ENCODE measurements at regions not wholly inside any gene's neighbourhood (a gene's known extent, or its start where the extent isn't known, plus 50 kb on each side); places are given as distances from the start of the nearest gene placed in this dataset.

DNA sequence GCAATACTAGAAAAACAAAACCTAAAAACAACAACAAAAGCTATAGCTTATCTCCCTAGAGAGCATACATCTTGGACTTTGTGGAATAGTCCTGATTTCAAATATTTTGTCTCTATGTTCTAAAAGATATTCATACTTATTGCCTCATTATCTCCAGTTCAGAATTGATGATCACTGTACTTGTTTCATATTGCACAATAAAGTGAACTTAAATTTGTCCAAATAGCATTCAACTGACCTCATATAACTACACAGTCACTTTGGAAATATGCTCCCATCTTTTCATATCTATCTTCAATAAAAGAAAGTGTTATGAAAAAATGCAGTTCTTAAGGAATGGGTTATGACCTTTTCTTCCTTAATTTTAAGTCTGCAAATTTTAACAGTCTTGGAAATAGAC lies 228.6 kb upstream of the CMC1 start:
- Histone ChIP-seq H3K4me3 (ENCODE audit: low read depth, low read length, poor library complexity, severe bottlenecking) (no peak overlapping the region), H3K36me3 (ENCODE audit: insufficient read depth, low read length, poor library complexity, severe bottlenecking) (no peaks in the 10 kb centered on the region), H3K27ac (ENCODE audit: low read depth, low read length, poor library complexity, severe bottlenecking) (no peak overlapping the region), H3K9me3 (ENCODE audit: low read depth, low read length, poor library complexity, severe bottlenecking) (no peaks in the 10 kb centered on the region), H3K27me3 (replicated peaks; ENCODE audit: insufficient read depth, low read depth, low read length, poor library complexity) (no peaks in the 10 kb centered on the region), H3K4me1 (ENCODE audit: insufficient read depth, low read length, poor library complexity, severe bottlenecking) (no peaks in the 10 kb centered on the region)
- no TSS peak for BruUV-seq (replicated peaks)
- ChIA-PET CTCF (no interaction called here), POLR2A (ENCODE audit: low non-redundant PET) (no interaction called here)
- TF ChIP-seq, protein P1, sequence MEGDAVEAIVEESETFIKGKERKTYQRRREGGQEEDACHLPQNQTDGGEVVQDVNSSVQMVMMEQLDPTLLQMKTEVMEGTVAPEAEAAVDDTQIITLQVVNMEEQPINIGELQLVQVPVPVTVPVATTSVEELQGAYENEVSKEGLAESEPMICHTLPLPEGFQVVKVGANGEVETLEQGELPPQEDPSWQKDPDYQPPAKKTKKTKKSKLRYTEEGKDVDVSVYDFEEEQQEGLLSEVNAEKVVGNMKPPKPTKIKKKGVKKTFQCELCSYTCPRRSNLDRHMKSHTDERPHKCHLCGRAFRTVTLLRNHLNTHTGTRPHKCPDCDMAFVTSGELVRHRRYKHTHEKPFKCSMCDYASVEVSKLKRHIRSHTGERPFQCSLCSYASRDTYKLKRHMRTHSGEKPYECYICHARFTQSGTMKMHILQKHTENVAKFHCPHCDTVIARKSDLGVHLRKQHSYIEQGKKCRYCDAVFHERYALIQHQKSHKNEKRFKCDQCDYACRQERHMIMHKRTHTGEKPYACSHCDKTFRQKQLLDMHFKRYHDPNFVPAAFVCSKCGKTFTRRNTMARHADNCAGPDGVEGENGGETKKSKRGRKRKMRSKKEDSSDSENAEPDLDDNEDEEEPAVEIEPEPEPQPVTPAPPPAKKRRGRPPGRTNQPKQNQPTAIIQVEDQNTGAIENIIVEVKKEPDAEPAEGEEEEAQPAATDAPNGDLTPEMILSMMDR (conservative IDR thresholded peaks at IDR 0.05; ENCODE audit: low read depth, low read length), result no peak
- TF ChIP-seq EZH2 (IDR thresholded peaks at IDR 0.05; ENCODE audit: borderline replicate concordance, low read depth, low read length, poor library complexity, severe bottlenecking), result no peak
- intact Hi-C loops (cut with micrococcal nuclease; ENCODE audit: unreplicated experiment), result no loop called here
- DNase-seq (ENCODE audit: low spot score), result no peak

GRCh38 chr3:28013864-28014473 lies 227.4 kb upstream of the CMC1 start:
- no TSS peak for BruUV-seq (replicated peaks)
- CTCF ChIA-PET, result no interaction called here
- POLR2A ChIA-PET (ENCODE audit: low non-redundant PET), result no interaction called here

DNA sequence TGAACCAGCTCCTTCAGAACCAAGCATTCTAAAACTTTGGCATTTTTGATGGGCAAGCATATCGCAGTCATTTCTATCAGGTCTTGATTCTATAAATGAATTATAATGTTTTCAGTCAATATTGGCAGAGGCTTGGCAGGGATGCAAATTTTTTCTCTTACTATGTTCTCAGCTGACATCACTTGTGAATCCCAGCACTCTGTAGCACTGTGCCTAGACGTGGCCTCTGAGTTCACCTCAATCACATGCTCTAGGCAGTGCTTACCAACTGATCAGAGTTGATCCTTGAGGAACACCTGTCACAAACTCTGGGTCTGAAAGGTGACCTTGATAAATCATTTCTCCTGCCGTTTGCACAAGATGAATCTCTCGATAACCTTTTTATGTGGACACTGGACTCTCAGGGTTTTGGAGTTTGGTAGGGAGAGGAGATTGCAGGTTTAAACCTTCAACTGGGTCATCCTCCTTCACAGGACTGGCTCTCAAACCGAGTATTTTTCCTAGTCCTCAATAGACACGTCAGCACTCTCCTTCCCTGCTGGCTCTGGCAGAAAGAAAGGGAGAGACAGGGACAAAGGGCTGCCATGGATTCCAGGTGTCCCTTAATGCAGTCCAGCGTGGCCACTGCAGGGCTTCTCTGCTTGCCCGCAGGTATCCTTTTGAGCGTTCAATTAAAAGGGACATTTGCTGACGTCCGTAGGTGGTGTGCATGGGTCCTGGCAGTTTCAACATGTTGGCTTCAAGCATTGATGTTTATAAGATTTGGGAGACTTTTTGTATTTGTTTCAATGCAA lies 222.3 kb upstream of the CMC1 start:
- intact Hi-C loops (cut with micrococcal nuclease; ENCODE audit: unreplicated experiment), result no loop called here
- CTCF ChIA-PET, result no interaction called here
- no peaks in the 10 kb centered on the region for H3K27me3 ChIP-seq (replicated peaks; ENCODE audit: insufficient read depth, low read depth, low read length, poor library complexity)
- no peaks in the 10 kb centered on the region for H3K4me1 ChIP-seq (ENCODE audit: insufficient read depth, low read length, poor library complexity, severe bottlenecking)
- H3K36me3 ChIP-seq (ENCODE audit: insufficient read depth, low read length, poor library complexity, severe bottlenecking), result no peaks in the 10 kb centered on the region
- TF ChIP-seq EZH2 (IDR thresholded peaks at IDR 0.05; ENCODE audit: borderline replicate concordance, low read depth, low read length, poor library complexity, severe bottlenecking), result no peak
- TF ChIP-seq, protein P1 (conservative IDR thresholded peaks at IDR 0.05; ENCODE audit: low read depth, low read length), result no peak
- no TSS peak for BruUV-seq (replicated peaks)
- DNase-seq (ENCODE audit: low spot score), result no peak
- POLR2A ChIA-PET (ENCODE audit: low non-redundant PET), result no interaction called here
- H3K27ac ChIP-seq (ENCODE audit: low read depth, low read length, poor library complexity, severe bottlenecking), result no peak overlapping the region
- no peaks in the 10 kb centered on the region for H3K9me3 ChIP-seq (ENCODE audit: low read depth, low read length, poor library complexity, severe bottlenecking)
- no peak overlapping the region for H3K4me3 ChIP-seq (ENCODE audit: low read depth, low read length, poor library complexity, severe bottlenecking)

More at GRCh38 chr3:28013864-28014473, 227.4 kb upstream of the CMC1 start:
- H3K9me3 ChIP-seq (ENCODE audit: low read depth, low read length, poor library complexity, severe bottlenecking), result no peaks in the 10 kb centered on the region
- H3K27me3 ChIP-seq (replicated peaks; ENCODE audit: insufficient read depth, low read depth, low read length, poor library complexity), result no peaks in the 10 kb centered on the region
- TF ChIP-seq, protein P1 (conservative IDR thresholded peaks at IDR 0.05; ENCODE audit: low read depth, low read length), result no peak
- TF ChIP-seq EZH2 (IDR thresholded peaks at IDR 0.05; ENCODE audit: borderline replicate concordance, low read depth, low read length, poor library complexity, severe bottlenecking), result no peak
- H3K36me3 ChIP-seq (ENCODE audit: insufficient read depth, low read length, poor library complexity, severe bottlenecking), result no peaks in the 10 kb centered on the region
- H3K4me1 ChIP-seq (ENCODE audit: insufficient read depth, low read length, poor library complexity, severe bottlenecking), result no peaks in the 10 kb centered on the region
- intact Hi-C loops (cut with micrococcal nuclease; ENCODE audit: unreplicated experiment), result no loop called here
- H3K27ac ChIP-seq (ENCODE audit: low read depth, low read length, poor library complexity, severe bottlenecking), result no peak overlapping the region
- peak; percentile 3 for DNase-seq (ENCODE audit: low spot score)
- H3K4me3 ChIP-seq (ENCODE audit: low read depth, low read length, poor library complexity, severe bottlenecking), result no peak overlapping the region
